T-helper 2 cell (primary cell): ENCODE measurements at regions not wholly inside any gene's neighbourhood (a gene's known extent, or its start where the extent isn't known, plus 50 kb on each side); places are given as distances from the start of the nearest gene placed in this dataset.
"Not testable (repeated sequence)": the region's sequence is repeated elsewhere in the genome, so short reads cannot be mapped to it uniquely, and the experiment has no call there.

Experiments
- DNase-seq, 5 experiments: peaks; one replicate each; pipeline versions ENCODE4 v3.0.0 to v3.0.0-alpha.2; 2012 to 2022

GRCh38 chr13:82129281-82129680 lies 1753.0 kb downstream of the SLITRK1 start:
- no peak for DNase-seq

- DNase-seq: no peak
Measured at GRCh38 chr13:82118589-82118988, 1763.7 kb downstream of the SLITRK1 start.

GRCh38 chr13:82116422-82116989 lies 1765.8 kb downstream of the SLITRK1 start:
- no peak for DNase-seq

GRCh38 chr13:82115391-82115790 lies 1766.9 kb downstream of the SLITRK1 start:
- DNase-seq: no peak

GRCh38 chr13:82096256-82096655 lies 1755.3 kb upstream of the SPRY2 start:
- no peak for DNase-seq

- no peak for DNase-seq
Measured at GRCh38 chr13:82092312-82092711, 1751.4 kb upstream of the SPRY2 start.

GRCh38 chr13:82088781-82089180 lies 1747.9 kb upstream of the SPRY2 start:
- no peak for DNase-seq

GRCh38 chr13:82076496-82076895 lies 1735.6 kb upstream of the SPRY2 start:
- DNase-seq: no peak

- no peak for DNase-seq
Measured at GRCh38 chr13:82070416-82070815, 1729.5 kb upstream of the SPRY2 start.

GRCh38 chr13:82062772-82063171 lies 1721.8 kb upstream of the SPRY2 start:
- no peak for DNase-seq

GRCh38 chr13:82058364-82058763 lies 1717.4 kb upstream of the SPRY2 start:
- DNase-seq: no peak

GRCh38 chr13:82045316-82045715 lies 1704.4 kb upstream of the SPRY2 start:
- not testable (repeated sequence) for DNase-seq

- no peak for DNase-seq
Measured at GRCh38 chr13:82036602-82037001, 1695.7 kb upstream of the SPRY2 start.

- DNase-seq: no peak
Measured at GRCh38 chr13:82011355-82011754, 1670.4 kb upstream of the SPRY2 start.

GRCh38 chr13:82010780-82011179 lies 1669.9 kb upstream of the SPRY2 start:
- no peak for DNase-seq

GRCh38 chr13:82002710-82003109 lies 1661.8 kb upstream of the SPRY2 start:
- DNase-seq: no peak

GRCh38 chr13:81995316-81995715 lies 1654.4 kb upstream of the SPRY2 start:
- no peak for DNase-seq

GRCh38 chr13:81990652-81991051 lies 1649.7 kb upstream of the SPRY2 start:
- DNase-seq: no peak

- no peak for DNase-seq
Measured at GRCh38 chr13:81988567-81988966, 1647.6 kb upstream of the SPRY2 start.

- DNase-seq: no peak
Measured at GRCh38 chr13:81987677-81988357, 1646.9 kb upstream of the SPRY2 start.

- DNase-seq: no peak
Measured at GRCh38 chr13:81987159-81987558, 1646.2 kb upstream of the SPRY2 start.

- no peak for DNase-seq
Measured at GRCh38 chr13:81986308-81986707, 1645.4 kb upstream of the SPRY2 start.

GRCh38 chr13:81957121-81957520 lies 1616.2 kb upstream of the SPRY2 start:
- no peak for DNase-seq

GRCh38 chr13:81929988-81930387 lies 1589.1 kb upstream of the SPRY2 start:
- DNase-seq: no peak

GRCh38 chr13:81927347-81927746 lies 1586.4 kb upstream of the SPRY2 start:
- DNase-seq: no peak
